ENCODE measurements at regions not wholly inside any gene's neighbourhood (a gene's known extent, or its start where the extent isn't known, plus 50 kb on each side); places are given as distances from the start of the nearest gene placed in this dataset.

DNA sequence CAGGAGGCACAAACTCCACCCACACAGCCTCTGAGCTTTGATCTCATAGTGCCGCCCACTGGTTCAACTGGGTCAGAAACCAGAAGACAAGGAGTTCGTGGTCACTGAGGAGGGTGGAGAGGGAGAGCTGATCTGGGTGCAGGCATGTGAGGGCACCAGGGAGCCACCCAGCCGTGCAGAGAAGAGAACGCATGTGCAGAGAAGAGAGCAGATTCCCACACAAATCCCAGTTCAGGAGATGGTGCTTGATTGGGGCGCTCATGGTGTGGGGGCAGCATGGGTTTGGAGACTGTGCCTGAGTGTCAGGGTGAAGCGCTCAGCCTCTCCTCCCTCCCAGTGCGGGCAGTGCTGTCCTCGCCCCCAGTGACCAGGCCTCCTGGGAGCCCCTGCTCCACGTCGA lies 375.2 kb upstream of the MYT1L start (continued):
- TF ChIP-seq, protein P1, sequence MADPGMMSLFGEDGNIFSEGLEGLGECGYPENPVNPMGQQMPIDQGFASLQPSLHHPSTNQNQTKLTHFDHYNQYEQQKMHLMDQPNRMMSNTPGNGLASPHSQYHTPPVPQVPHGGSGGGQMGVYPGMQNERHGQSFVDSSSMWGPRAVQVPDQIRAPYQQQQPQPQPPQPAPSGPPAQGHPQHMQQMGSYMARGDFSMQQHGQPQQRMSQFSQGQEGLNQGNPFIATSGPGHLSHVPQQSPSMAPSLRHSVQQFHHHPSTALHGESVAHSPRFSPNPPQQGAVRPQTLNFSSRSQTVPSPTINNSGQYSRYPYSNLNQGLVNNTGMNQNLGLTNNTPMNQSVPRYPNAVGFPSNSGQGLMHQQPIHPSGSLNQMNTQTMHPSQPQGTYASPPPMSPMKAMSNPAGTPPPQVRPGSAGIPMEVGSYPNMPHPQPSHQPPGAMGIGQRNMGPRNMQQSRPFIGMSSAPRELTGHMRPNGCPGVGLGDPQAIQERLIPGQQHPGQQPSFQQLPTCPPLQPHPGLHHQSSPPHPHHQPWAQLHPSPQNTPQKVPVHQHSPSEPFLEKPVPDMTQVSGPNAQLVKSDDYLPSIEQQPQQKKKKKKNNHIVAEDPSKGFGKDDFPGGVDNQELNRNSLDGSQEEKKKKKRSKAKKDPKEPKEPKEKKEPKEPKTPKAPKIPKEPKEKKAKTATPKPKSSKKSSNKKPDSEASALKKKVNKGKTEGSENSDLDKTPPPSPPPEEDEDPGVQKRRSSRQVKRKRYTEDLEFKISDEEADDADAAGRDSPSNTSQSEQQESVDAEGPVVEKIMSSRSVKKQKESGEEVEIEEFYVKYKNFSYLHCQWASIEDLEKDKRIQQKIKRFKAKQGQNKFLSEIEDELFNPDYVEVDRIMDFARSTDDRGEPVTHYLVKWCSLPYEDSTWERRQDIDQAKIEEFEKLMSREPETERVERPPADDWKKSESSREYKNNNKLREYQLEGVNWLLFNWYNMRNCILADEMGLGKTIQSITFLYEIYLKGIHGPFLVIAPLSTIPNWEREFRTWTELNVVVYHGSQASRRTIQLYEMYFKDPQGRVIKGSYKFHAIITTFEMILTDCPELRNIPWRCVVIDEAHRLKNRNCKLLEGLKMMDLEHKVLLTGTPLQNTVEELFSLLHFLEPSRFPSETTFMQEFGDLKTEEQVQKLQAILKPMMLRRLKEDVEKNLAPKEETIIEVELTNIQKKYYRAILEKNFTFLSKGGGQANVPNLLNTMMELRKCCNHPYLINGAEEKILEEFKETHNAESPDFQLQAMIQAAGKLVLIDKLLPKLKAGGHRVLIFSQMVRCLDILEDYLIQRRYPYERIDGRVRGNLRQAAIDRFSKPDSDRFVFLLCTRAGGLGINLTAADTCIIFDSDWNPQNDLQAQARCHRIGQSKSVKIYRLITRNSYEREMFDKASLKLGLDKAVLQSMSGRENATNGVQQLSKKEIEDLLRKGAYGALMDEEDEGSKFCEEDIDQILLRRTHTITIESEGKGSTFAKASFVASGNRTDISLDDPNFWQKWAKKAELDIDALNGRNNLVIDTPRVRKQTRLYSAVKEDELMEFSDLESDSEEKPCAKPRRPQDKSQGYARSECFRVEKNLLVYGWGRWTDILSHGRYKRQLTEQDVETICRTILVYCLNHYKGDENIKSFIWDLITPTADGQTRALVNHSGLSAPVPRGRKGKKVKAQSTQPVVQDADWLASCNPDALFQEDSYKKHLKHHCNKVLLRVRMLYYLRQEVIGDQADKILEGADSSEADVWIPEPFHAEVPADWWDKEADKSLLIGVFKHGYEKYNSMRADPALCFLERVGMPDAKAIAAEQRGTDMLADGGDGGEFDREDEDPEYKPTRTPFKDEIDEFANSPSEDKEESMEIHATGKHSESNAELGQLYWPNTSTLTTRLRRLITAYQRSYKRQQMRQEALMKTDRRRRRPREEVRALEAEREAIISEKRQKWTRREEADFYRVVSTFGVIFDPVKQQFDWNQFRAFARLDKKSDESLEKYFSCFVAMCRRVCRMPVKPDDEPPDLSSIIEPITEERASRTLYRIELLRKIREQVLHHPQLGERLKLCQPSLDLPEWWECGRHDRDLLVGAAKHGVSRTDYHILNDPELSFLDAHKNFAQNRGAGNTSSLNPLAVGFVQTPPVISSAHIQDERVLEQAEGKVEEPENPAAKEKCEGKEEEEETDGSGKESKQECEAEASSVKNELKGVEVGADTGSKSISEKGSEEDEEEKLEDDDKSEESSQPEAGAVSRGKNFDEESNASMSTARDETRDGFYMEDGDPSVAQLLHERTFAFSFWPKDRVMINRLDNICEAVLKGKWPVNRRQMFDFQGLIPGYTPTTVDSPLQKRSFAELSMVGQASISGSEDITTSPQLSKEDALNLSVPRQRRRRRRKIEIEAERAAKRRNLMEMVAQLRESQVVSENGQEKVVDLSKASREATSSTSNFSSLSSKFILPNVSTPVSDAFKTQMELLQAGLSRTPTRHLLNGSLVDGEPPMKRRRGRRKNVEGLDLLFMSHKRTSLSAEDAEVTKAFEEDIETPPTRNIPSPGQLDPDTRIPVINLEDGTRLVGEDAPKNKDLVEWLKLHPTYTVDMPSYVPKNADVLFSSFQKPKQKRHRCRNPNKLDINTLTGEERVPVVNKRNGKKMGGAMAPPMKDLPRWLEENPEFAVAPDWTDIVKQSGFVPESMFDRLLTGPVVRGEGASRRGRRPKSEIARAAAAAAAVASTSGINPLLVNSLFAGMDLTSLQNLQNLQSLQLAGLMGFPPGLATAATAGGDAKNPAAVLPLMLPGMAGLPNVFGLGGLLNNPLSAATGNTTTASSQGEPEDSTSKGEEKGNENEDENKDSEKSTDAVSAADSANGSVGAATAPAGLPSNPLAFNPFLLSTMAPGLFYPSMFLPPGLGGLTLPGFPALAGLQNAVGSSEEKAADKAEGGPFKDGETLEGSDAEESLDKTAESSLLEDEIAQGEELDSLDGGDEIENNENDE (IDR thresholded peaks at IDR 0.05; ENCODE audit: insufficient replicate concordance, low read length) = no peak
- no peak for TF ChIP-seq FOSL1 (IDR thresholded peaks at IDR 0.05; ENCODE audit: insufficient read depth, low read depth, low read length)
- no peak for TF ChIP-seq TEAD4 (IDR thresholded peaks at IDR 0.05; ENCODE audit: low read depth, low read length)
- TF ChIP-seq CBX8 (IDR thresholded peaks at IDR 0.05; ENCODE audit: borderline replicate concordance, low read depth, low read length) = no peak
- no peak for TF ChIP-seq NANOG (IDR thresholded peaks at IDR 0.05; ENCODE audit: insufficient read depth, low read depth, low read length, poor library complexity, severe bottlenecking)
- no peak for TF ChIP-seq ASH2L (IDR thresholded peaks at IDR 0.05; ENCODE audit: low read length)
- TF ChIP-seq ZNF274 (IDR thresholded peaks at IDR 0.05; ENCODE audit: borderline replicate concordance, extremely low read depth, low read length) = no peak
- no peak for TF ChIP-seq JUN (IDR thresholded peaks at IDR 0.05; ENCODE audit: low read depth, low read length)
- no peak for TF ChIP-seq RFX5 (IDR thresholded peaks at IDR 0.05; ENCODE audit: borderline replicate concordance, low read depth, low read length)
- no peak for TF ChIP-seq CHD1 (IDR thresholded peaks at IDR 0.05; ENCODE audit: low read depth, low read length)
- no peak for TF ChIP-seq POU5F1 (IDR thresholded peaks at IDR 0.05; ENCODE audit: low read depth, low read length)
- TF ChIP-seq TBP (IDR thresholded peaks at IDR 0.05; ENCODE audit: low read depth, low read length) = no peak

Measured in H1 (cell line).